Common myeloid progenitor, CD34-positive (primary cell): ENCODE measurements at regions not wholly inside any gene's neighbourhood (a gene's known extent, or its start where the extent isn't known, plus 50 kb on each side); places are given as distances from the start of the nearest gene placed in this dataset.

Source experiments
- CTCF ChIA-PET: fragments of 350-600 bp; sonication (Branson Sonifier 250); formaldehyde crosslinking; loops from one replicate; lab custom pipeline; 2021; ENCODE audit warnings: antibody characterized with exemption; lab: Charles Lee
- POLR2A ChIA-PET: fragments of 350-600 bp; sonication (Branson Sonifier 250); formaldehyde crosslinking; loops from one replicate; lab custom pipeline; 2021; ENCODE audit warnings: antibody characterized with exemption; lab: Charles Lee
- DNase-seq, 3 donors: peaks; one replicate each; pipeline versions ENCODE4 v3.0.0 to v3.0.0-alpha.2; 2013
- H3K27ac ChIP-seq, 2 experiments: 1 replicate in 1 of 2; 2 replicates in 1 of 2; pipeline ENCODE4 v1.7.0; 2013; ENCODE audit warnings: inconsistent platforms in 2 of 2, low read length in 2 of 2, mild to moderate bottlenecking in 2 of 2, low read depth in 1 of 2, moderate library complexity in 1 of 2; ENCODE audit not compliant: severe bottlenecking in 2 of 2, insufficient read depth in 1 of 2, poor library complexity in 1 of 2
- H3K27me3 ChIP-seq, 5 experiments: replicated peaks in 2 of 5; 1 replicate in 3 of 5; 2 replicates in 2 of 5; pipeline versions ENCODE4 v1.6.1 to v1.7.0; 2013; ENCODE audit warnings: low read length in 4 of 5, mild to moderate bottlenecking in 2 of 5, moderate library complexity in 2 of 5, inconsistent platforms in 1 of 5; ENCODE audit not compliant: insufficient read depth in 5 of 5, control insufficient read depth in 4 of 5
- H3K36me3 ChIP-seq, 4 experiments: 1 replicate in 2 of 4; 2 replicates in 2 of 4; pipeline versions ENCODE4 v1.6.1 to v1.7.0; 2013; ENCODE audit warnings: low read length in 3 of 4, control low read depth in 1 of 4, mild to moderate bottlenecking in 1 of 4; ENCODE audit not compliant: control insufficient read depth in 4 of 4, insufficient read depth in 4 of 4
- H3K4me1 ChIP-seq, 4 experiments: 1 replicate in 3 of 4; 2 replicates in 1 of 4; pipeline versions ENCODE4 v1.6.1 to v1.7.1; 2013; ENCODE audit warnings: low read length in 3 of 4, mild to moderate bottlenecking in 3 of 4, control low read depth in 1 of 4, inconsistent platforms in 1 of 4, moderate library complexity in 1 of 4; ENCODE audit not compliant: control insufficient read depth in 4 of 4, insufficient read depth in 4 of 4; ENCODE audit errors: control extremely low read depth in 1 of 4
- H3K4me3 ChIP-seq, 7 experiments: 1 replicate in 4 of 7; 2 replicates in 3 of 7; pipeline versions ENCODE4 v1.5.1 to v1.7.0; 2013; ENCODE audit warnings: mild to moderate bottlenecking in 7 of 7, low read length in 6 of 7, moderate library complexity in 6 of 7, inconsistent platforms in 2 of 7, low read depth in 2 of 7, control low read depth in 1 of 7; ENCODE audit not compliant: insufficient read depth in 4 of 7, control insufficient read depth in 1 of 7; ENCODE audit errors: extremely low read depth in 1 of 7
- H3K9me3 ChIP-seq, 5 experiments: 1 replicate in 4 of 5; 2 replicates in 1 of 5; pipeline versions ENCODE4 v1.6.1 to v1.7.1; 2013; ENCODE audit warnings: low read length in 4 of 5, mild to moderate bottlenecking in 2 of 5, inconsistent platforms in 1 of 5, low read depth in 1 of 5, moderate library complexity in 1 of 5; ENCODE audit not compliant: control insufficient read depth in 4 of 5, insufficient read depth in 2 of 5; ENCODE audit errors: control extremely low read depth in 1 of 5
- WGBS: methylation state at CpG from one replicate; pipeline ENCODE4 v1.1.5; 2013; ENCODE audit not compliant: insufficient coverage; 5-methylcytosine and 5-hydroxymethylcytosine counted together

DNA sequence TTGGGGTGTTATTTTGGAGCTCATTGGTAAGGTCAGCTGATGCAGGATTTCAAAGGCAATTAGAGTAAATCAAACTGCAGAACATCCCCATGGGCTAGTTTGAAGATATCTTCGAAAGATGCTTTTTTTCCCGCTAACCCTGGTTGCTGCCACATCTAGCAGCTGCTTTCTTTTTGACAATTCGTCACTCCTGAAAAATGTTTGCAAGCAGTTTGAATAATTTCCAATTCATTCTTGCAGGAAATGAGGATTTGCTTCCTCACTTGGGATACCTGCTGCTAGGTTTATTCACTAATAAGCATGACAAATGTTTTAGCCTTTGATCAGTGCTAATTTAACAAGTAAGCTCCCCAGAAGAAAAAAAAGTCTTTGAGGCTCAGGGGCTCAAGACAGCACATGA is 649.6 kb upstream of the RORB start:
- Histone ChIP-seq H3K4me1 (no peaks in the 10 kb centered on the region), H3K27me3 (no peaks in the 10 kb centered on the region), H3K27ac (no peak overlapping the region), H3K4me3 (no peak overlapping the region), H3K36me3 (no peaks in the 10 kb centered on the region), H3K9me3 (peaks cover 0 to 2% (median 0%) of the 10 kb centered on the region in 5 experiments)
- CTCF ChIA-PET, result no interaction called here
- POLR2A ChIA-PET, result no interaction called here
- WGBS, result 97% methylated on average over 3 of the region's 3 CpGs
- DNase-seq, result no peak

DNA sequence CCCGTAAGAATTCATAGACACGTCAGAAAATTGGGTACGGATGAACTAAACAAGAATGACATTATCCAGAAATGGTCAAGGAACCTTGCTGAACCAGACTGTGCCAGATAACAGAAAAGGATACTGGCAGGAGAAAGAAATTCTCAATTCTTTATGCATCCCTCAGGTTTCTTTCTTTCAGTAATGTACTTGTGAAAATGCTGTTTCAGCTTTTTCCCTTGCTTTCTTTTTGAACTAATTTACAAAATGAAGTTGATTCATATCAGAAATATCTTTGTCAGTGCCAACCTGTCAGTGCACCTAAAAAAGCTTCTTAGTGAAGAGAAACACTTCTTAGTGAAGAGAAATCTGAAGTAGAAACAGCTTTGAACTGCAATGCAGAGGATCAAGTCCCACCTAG is 643.6 kb upstream of the RORB start:
- WGBS, result 92% methylated on average over 3 of the region's 3 CpGs

DNA sequence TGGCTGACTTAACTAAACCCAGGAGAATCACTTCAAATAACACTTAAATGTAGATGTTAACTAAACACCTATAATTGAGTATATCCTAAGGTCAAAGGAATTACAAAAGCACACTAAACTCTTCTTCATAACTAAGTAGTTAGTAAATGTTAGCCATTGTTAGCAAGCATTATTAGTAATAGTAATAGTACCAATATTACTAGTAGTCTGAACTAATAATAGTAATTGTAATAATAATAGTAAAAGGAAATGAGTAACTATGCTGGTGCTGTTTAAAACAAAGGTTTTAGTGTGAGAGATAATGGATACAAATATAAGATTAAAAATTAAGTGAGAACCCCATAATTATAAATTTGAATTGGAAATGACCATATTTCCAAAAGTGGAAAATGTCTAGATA is 641.9 kb upstream of the RORB start:
- CTCF ChIA-PET, result no interaction called here
- Histone ChIP-seq H3K36me3 (no peaks in the 10 kb centered on the region), H3K9me3 (peaks cover 0 to 2% (median 0%) of the 10 kb centered on the region in 5 experiments), H3K4me1 (no peaks in the 10 kb centered on the region), H3K4me3 (no peak overlapping the region), H3K27ac (no peak overlapping the region), H3K27me3 (no peaks in the 10 kb centered on the region)
- DNase-seq, result no peak
- POLR2A ChIA-PET, result no interaction called here

More for the DNA sequence above, 643.6 kb upstream of the RORB start:
- no peaks in the 10 kb centered on the region for H3K36me3 ChIP-seq
- no peaks in the 10 kb centered on the region for H3K4me1 ChIP-seq
- no peaks in the 10 kb centered on the region for H3K27me3 ChIP-seq
- no peak for DNase-seq
- ChIA-PET POLR2A (no interaction called here), CTCF (no interaction called here)
- no peak overlapping the region for H3K27ac ChIP-seq
- H3K9me3 ChIP-seq, result peaks cover 0 to 2% (median 0%) of the 10 kb centered on the region in 5 experiments
- H3K4me3 ChIP-seq, result no peak overlapping the region

DNA sequence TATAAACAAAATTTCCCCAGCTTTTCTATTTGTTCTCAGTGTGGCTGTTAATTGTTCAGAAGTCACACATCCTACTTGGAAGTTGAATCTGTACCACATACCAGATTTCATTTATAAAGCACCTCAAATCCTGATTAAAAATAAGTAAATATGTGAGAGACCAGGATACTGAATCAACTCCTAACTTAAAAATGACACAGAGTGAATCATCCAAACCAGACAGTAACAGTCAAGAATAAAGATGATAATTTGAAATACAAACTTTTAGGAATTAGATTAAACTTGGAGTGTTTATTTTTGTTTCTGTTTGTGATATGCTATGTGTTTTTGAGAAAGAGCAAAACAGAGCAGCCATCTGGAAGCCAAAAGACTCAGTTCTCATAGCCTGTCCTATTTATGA is 633.2 kb upstream of the RORB start:
- peaks cover 0 to 2% (median 0%) of the 10 kb centered on the region in 4 experiments for H3K4me1 ChIP-seq
- no peak overlapping the region for H3K4me3 ChIP-seq
- no peaks in the 10 kb centered on the region for H3K36me3 ChIP-seq
- H3K9me3 ChIP-seq, result no peaks in the 10 kb centered on the region
- POLR2A ChIA-PET, result no interaction called here
- no peaks in the 10 kb centered on the region for H3K27me3 ChIP-seq
- no peak for DNase-seq
- H3K27ac ChIP-seq, result no peak overlapping the region
- CTCF ChIA-PET, result no interaction called here

DNA sequence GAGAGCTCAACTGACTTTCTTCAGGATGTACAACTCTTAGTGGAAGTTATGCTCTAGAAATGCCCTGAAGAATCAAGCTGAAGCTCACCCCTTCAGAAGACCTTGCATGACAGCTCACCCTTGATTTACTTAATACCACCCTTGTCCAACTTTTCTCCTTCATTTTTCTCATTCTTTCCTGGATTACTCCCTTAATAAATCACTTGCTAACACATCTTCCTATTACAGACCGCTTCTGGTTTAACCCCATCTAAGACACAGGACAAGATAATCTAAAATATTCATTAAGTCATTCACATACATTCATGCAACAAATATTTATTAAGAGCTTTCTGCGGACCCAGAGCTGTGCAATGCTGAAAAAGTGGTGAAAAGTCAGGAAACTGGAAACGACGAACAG is 630.7 kb upstream of the RORB start:
- H3K27ac ChIP-seq, result no peak overlapping the region
- WGBS, result no CpG with 5 or more reads among the region's 4 CpGs
- no peaks in the 10 kb centered on the region for H3K36me3 ChIP-seq
- ChIA-PET CTCF (no interaction called here), POLR2A (no interaction called here)
- no peaks in the 10 kb centered on the region for H3K27me3 ChIP-seq
- H3K4me1 ChIP-seq, result peaks cover 0 to 10% (median 3%) of the 10 kb centered on the region in 4 experiments
- H3K4me3 ChIP-seq, result no peak overlapping the region
- no peaks in the 10 kb centered on the region for H3K9me3 ChIP-seq
- no peak for DNase-seq

DNA sequence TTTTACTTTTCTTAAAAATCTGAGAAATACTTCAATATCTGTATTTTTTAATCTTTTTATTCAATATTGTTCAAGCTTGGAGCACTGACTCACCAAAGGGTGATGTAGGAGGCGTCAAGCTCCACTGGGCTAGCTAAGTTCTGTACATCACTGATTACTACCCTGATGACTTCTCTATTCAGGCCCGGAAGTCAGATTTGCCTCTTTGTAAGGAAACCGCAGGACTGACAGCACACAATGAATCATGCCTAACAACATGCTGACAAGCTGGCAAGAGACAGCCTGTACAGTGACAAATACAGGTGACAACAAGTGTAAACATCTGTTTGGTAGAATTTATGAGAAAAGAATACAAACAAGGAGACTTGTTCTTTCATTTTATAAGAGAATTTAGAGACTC is 627.9 kb upstream of the RORB start:
- Histone ChIP-seq H3K9me3 (no peaks in the 10 kb centered on the region), H3K36me3 (no peaks in the 10 kb centered on the region), H3K4me3 (peak overlapping the region in 1 of 7 experiments; percentile 12), H3K4me1 (peaks cover 0 to 15% (median 6%) of the 10 kb centered on the region in 4 experiments), H3K27ac (no peak overlapping the region), H3K27me3 (no peaks in the 10 kb centered on the region)
- POLR2A ChIA-PET, result no interaction called here
- DNase-seq, result peak; percentile 71 to 97 (median 90)
- WGBS, result 11% methylated on average over 3 of the region's 3 CpGs
- CTCF ChIA-PET, result interaction anchor here (1.2 kb wide), 1 partner anchor 8 kb away, joined by 4 read pairs; no protein-coding TSS in a partner anchor

DNA sequence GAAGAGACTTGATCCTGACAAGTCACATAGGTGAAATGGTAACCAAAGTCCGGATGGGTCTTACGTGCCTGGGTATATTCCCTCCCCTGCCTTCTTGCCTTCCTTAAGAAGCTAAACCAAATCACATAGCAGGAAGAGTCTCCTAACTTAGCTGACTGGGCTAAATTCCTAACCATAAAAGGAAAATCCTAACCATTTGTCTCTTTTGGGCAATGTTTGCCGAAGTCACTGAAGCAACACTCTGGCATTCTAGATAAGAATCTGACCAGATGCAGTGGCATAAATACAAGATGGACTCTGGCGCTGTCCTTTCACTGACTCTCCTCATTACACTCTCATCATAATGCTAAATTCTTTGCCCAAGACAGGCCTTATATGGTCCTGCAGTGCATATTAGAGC is 625.5 kb upstream of the RORB start:
- ChIA-PET CTCF (no interaction called here), POLR2A (no interaction called here)
- WGBS, result 84% methylated on average over 4 of the region's 4 CpGs
- no peaks in the 10 kb centered on the region for H3K27me3 ChIP-seq
- no peaks in the 10 kb centered on the region for H3K36me3 ChIP-seq
- H3K4me1 ChIP-seq, result peaks cover 0 to 15% (median 6%) of the 10 kb centered on the region in 4 experiments
- no peaks in the 10 kb centered on the region for H3K9me3 ChIP-seq
- no peak overlapping the region for H3K27ac ChIP-seq
- no peak overlapping the region for H3K4me3 ChIP-seq
- DNase-seq, result peak in 1 of 3 donors; percentile 11
